K562 (cell line): ENCODE measurements at regions not wholly inside any gene's neighbourhood (a gene's known extent, or its start where the extent isn't known, plus 50 kb on each side); places are given as distances from the start of the nearest gene placed in this dataset.

Experiments used
- ATAC-seq: fragments of 200-7000 bp; cut with Tn5 transposase; 3 replicates; pipeline ENCODE4 v1.9.1; 2020; ENCODE audit warnings: moderate library complexity
- BruUV-seq: library from RNA; stranded (reverse); fragments of 400-500 nt; replicated peaks from 2 replicates; lab custom pipeline; 2021; lab: Mats Ljungman, UMichigan
- CTCF ChIA-PET: fragments of 300-600 bp; formaldehyde crosslinking; extraction: SDS; loops from one replicate; lab custom pipeline; 2021; ENCODE audit warnings: low intra/inter-chr PET ratio; lab: Yijun Ruan, JAX
- POLR2A ChIA-PET: fragments of 300-600, 350-650 bp; sonication (Branson Sonifier 250); formaldehyde crosslinking; extraction: SDS; loops from one replicate; lab custom pipeline; 2021; ENCODE audit warnings: antibody characterized with exemption, inconsistent platforms; lab: Yijun Ruan, JAX
- DNase-seq, 4 experiments: peaks; one replicate each; pipeline versions ENCODE4 v3.0.0 to v3.0.0-alpha.2; 2011 to 2018; ENCODE audit warnings: low spot score in 3 of 4, mixed read lengths in 3 of 4; ENCODE audit errors: extremely low read depth in 1 of 4
- FAIRE-seq: peaks from 2 replicates; lab custom pipeline; 2011; peaks lifted over from hg19 to GRCh38; lab: Jason Lieb, UNC
- H2AFZ ChIP-seq: 2 replicates; pipeline ENCODE4 v1.6.0; 2011; ENCODE audit warnings: low read depth, low read length, control low read depth, inconsistent platforms
- H3K27ac ChIP-seq: fragments of 200-600 bp; 3 replicates; pipeline ENCODE4 v1.8.0; 2011; ENCODE audit warnings: low read depth, mild to moderate bottlenecking, control low read depth, inconsistent platforms, low read length, moderate library complexity, mixed read lengths; ENCODE audit errors: extremely low read depth
- H3K27me3 ChIP-seq, 2 experiments: fragments of 300-600 bp in 1 of 2; 2 replicates in 1 of 2; 3 replicates in 1 of 2; pipeline versions ENCODE4 v1.6.0 to v1.8.0; 2011; ENCODE audit warnings: inconsistent platforms in 2 of 2, low read length in 2 of 2, mild to moderate bottlenecking in 1 of 2, mixed read lengths in 1 of 2, moderate library complexity in 1 of 2; ENCODE audit not compliant: control insufficient read depth in 2 of 2, insufficient read depth in 2 of 2
- H3K36me3 ChIP-seq: fragments of 300-600 bp; 3 replicates; pipeline ENCODE4 v1.8.0; 2011; ENCODE audit warnings: mild to moderate bottlenecking, low read length, inconsistent platforms; ENCODE audit not compliant: control insufficient read depth, insufficient read depth
- H3K4me1 ChIP-seq, 2 experiments: fragments of 200-600 bp in 1 of 2; replicated peaks in 1 of 2; 2 replicates in 1 of 2; 3 replicates in 1 of 2; pipeline versions ENCODE4 v1.5.1 to v1.8.0; 2011; ENCODE audit warnings: inconsistent platforms in 2 of 2, low read length in 2 of 2, mild to moderate bottlenecking in 1 of 2, mixed read lengths in 1 of 2, moderate library complexity in 1 of 2; ENCODE audit not compliant: control insufficient read depth in 2 of 2, insufficient read depth in 2 of 2
- H3K4me2 ChIP-seq: 2 replicates; pipeline ENCODE4 v1.6.1; 2011; ENCODE audit warnings: low read length, control low read depth, inconsistent platforms, mixed read lengths; ENCODE audit not compliant: insufficient read depth
- H3K4me3 ChIP-seq: fragments of 200-600 bp; sonication (generic), shearing (Covaris generic); 2 replicates; pipeline ENCODE4 v1.5.1; 2016; ENCODE audit warnings: control low read depth, inconsistent platforms
- H3K79me2 ChIP-seq: fragments of 200-600 bp; 3 replicates; pipeline ENCODE4 v1.8.0; 2011; ENCODE audit warnings: low read length, inconsistent platforms; ENCODE audit not compliant: control insufficient read depth, insufficient read depth
- H3K9ac ChIP-seq, 2 experiments: 2 replicates each; pipeline versions ENCODE4 v1.6.0 to v1.6.1; 2011; ENCODE audit warnings: low read depth in 2 of 2, low read length in 2 of 2, control low read depth in 1 of 2, inconsistent platforms in 1 of 2, mild to moderate bottlenecking in 1 of 2, mixed read lengths in 1 of 2; ENCODE audit not compliant: insufficient read depth in 1 of 2
- H3K9me1 ChIP-seq: one replicate; pipeline ENCODE4 v1.6.0; 2011; ENCODE audit warnings: inconsistent platforms, mild to moderate bottlenecking, low read length, moderate library complexity; ENCODE audit not compliant: control insufficient read depth, insufficient read depth
- H3K9me3 ChIP-seq: replicated peaks from 2 replicates; pipeline ENCODE4 v1.5.1; 2011; ENCODE audit warnings: low read depth, low read length, inconsistent platforms; ENCODE audit not compliant: control insufficient read depth, insufficient read depth
- H4K20me1 ChIP-seq: replicated peaks from 2 replicates; pipeline ENCODE4 v1.6.1; 2011; ENCODE audit warnings: low read length, inconsistent platforms, mixed read lengths; ENCODE audit not compliant: control insufficient read depth, insufficient read depth
- BRD9 ChIP-seq: fragments of 450-650 bp; IDR thresholded peaks from 2 replicates; pipeline ENCODE4 v1.6.1; 2018; ENCODE audit warnings: low read depth; ENCODE audit not compliant: partially characterized antibody
- CAMTA2 ChIP-seq: fragments of 250-450 bp; sonication (Bioruptor Pico); conservative IDR thresholded peaks from 2 replicates; pipeline ENCODE4 v1.5.1; 2022
- CBFA2T3 ChIP-seq: fragments of 450-650 bp; IDR thresholded peaks from 2 replicates; pipeline ENCODE4 v1.6.1; 2017
- CBX3 ChIP-seq, 2 experiments: IDR thresholded peaks; 1 replicate in 1 of 2; 2 replicates in 1 of 2; pipeline ENCODE4 v1.6.1; 2012; ENCODE audit warnings: inconsistent platforms in 2 of 2, low read length in 2 of 2, borderline replicate concordance in 1 of 2, control low read depth in 1 of 2
- CBX8 ChIP-seq: fragments of 200-600 bp; sonication (generic); IDR thresholded peaks from 2 replicates; pipeline ENCODE4 v1.6.1; 2012; ENCODE audit warnings: borderline replicate concordance, mixed run types, low read depth, mild to moderate bottlenecking, moderate library complexity, mixed read lengths, low read length, control low read depth, inconsistent platforms; ENCODE audit not compliant: poor library complexity, severe bottlenecking; ENCODE audit errors: extremely low read depth
- CCAR2 ChIP-seq: fragments of 200-400 bp; formaldehyde crosslinking; IDR thresholded peaks from 2 replicates; pipeline ENCODE4 v1.6.1; 2017; ENCODE audit warnings: mild to moderate bottlenecking, low read depth, low read length
- CHD2 ChIP-seq: IDR thresholded peaks from 2 replicates; pipeline ENCODE4 v1.6.1; 2011; ENCODE audit warnings: low read depth, low read length
- EWSR1 ChIP-seq: fragments of 450-650 bp; IDR thresholded peaks from 2 replicates; pipeline ENCODE4 v1.6.1; 2018; ENCODE audit warnings: borderline replicate concordance, mild to moderate bottlenecking, low read depth, moderate library complexity; ENCODE audit not compliant: partially characterized antibody
- HLTF ChIP-seq: fragments of 450-650 bp; IDR thresholded peaks from 2 replicates; pipeline ENCODE4 v1.6.1; 2016
- HNRNPK ChIP-seq: fragments of 200-400 bp; formaldehyde crosslinking; IDR thresholded peaks from one replicate; pipeline ENCODE4 v1.6.1; 2018; ENCODE audit warnings: mild to moderate bottlenecking, low read depth, low read length; ENCODE audit not compliant: poor library complexity, severe bottlenecking
- MCM2 ChIP-seq: fragments of 450-650 bp; IDR thresholded peaks from 2 replicates; pipeline ENCODE4 v1.6.1; 2017; ENCODE audit warnings: low read depth, mild to moderate bottlenecking
- NEUROD1 ChIP-seq: fragments of 150-350 bp; IDR thresholded peaks from 2 replicates; pipeline ENCODE4 v1.6.1; 2014; ENCODE audit warnings: borderline replicate concordance, low read length, low read depth; ENCODE audit not compliant: partially characterized antibody
- STAT5A ChIP-seq: IDR thresholded peaks from 2 replicates; pipeline ENCODE4 v1.6.1; 2012; ENCODE audit warnings: low read length, inconsistent platforms, borderline replicate concordance
- TEAD4 ChIP-seq, 2 experiments: sonication (generic) in 1 of 2; formaldehyde crosslinking in 1 of 2; IDR thresholded peaks; 2 replicates each; pipeline versions ENCODE4 v1.6.1 to v1.8.0; 2012 to 2022; ENCODE audit warnings: borderline replicate concordance in 1 of 2, inconsistent platforms in 1 of 2, low read length in 1 of 2, mild to moderate bottlenecking in 1 of 2, missing genetic modification reagents in 1 of 2
- ZNF146 ChIP-seq: IDR thresholded peaks from one replicate; pipeline ENCODE4 v1.6.1; 2018; ENCODE audit warnings: missing compliant biosample characterization; ENCODE audit not compliant: unreplicated experiment
- ZNF699 ChIP-seq: fragments of 250-450 bp; sonication (Bioruptor Pico); IDR thresholded peaks from 2 replicates; pipeline ENCODE4 v1.8.0; 2021; ENCODE audit warnings: mild to moderate bottlenecking, moderate library complexity; ENCODE audit not compliant: insufficient replicate concordance
- ZNF707 ChIP-seq: fragments of 250-450 bp; sonication (Bioruptor Pico); conservative IDR thresholded peaks from 2 replicates; pipeline ENCODE4 v1.8.0; 2022; ENCODE audit warnings: inconsistent platforms, mild to moderate bottlenecking, moderate library complexity
- WGBS: fragments of 100-300 bp; shearing (Covaris generic); methylation state at CpG from one replicate; pipeline ENCODE4 v1.1.6; 2016; ENCODE audit warnings: low coverage, mixed read lengths; ENCODE audit not compliant: insufficient coverage; ENCODE audit errors: missing lambda C conversion rate; 5-methylcytosine and 5-hydroxymethylcytosine counted together
- in situ Hi-C: fragments of 300-500 bp; cut with MboI; formaldehyde crosslinking; loops from 4 replicates; pipeline ENCODE4 v1.15.0; 2018; ENCODE audit warnings: inconsistent platforms, mixed read lengths
- intact Hi-C: fragments of 100-400 bp; cut with micrococcal nuclease; formaldehyde crosslinking; loops from 2 replicates; pipeline ENCODE4 v1.14.2; 2022
- TF ChIP-seq, protein P1 (sequence below): fragments of 250-450 bp; sonication (Bioruptor Pico); IDR thresholded peaks from 2 replicates; pipeline ENCODE4 v1.4.0; 2020; ENCODE audit warnings: mild to moderate bottlenecking, moderate library complexity

- TF ChIP-seq HLTF: no peak
- no peak for TF ChIP-seq CBX3 (IDR thresholded peaks at IDR 0.05; ENCODE audit: borderline replicate concordance in 1 of 2, low read length in 2 of 2)
- no peak for TF ChIP-seq MCM2
- TF ChIP-seq BRD9: no peak
- TF ChIP-seq HNRNPK: no peak
- no peak for TF ChIP-seq STAT5A
- TF ChIP-seq NEUROD1: no peak
- TF ChIP-seq ZNF699: no peak
- no peak for TF ChIP-seq TEAD4 (IDR thresholded peaks at IDR 0.05; ENCODE audit: low read length)
- no peak for TF ChIP-seq TEAD4 (CRISPR knock-in tag; IDR thresholded peaks at IDR 0.05; ENCODE audit: borderline replicate concordance)
- no peak for TF ChIP-seq CHD2
- TF ChIP-seq ZNF146 (CRISPR knock-in tag): no peak
Observed at GRCh38 chr18:34631093-34631966, 78.8 kb upstream of the DTNA start (continued).

DNA sequence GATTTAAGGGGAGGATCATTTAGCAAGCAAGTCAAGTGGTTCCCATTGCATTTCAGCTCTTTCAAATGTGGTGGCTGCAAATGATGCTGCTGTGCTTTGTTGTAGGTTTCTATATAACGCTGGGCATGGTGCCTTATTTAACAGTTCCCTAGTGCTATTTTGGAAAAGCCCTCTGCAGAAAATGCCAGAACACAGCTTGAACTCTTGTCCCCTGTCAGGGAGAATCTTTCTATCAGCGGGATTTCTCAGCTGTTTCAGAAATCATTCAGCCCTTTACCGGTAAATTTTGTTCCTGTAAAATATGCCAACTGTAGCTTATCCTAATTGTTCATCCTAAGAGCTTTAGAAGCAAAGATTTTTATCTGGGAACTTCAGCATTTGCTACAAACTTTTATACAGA, 77.8 kb upstream of the DTNA start:
- H3K9me3 ChIP-seq: no peaks in the 10 kb centered on the region; the same call in 1 of the 2 replicates
- H2AFZ ChIP-seq: no peak overlapping the region
- H3K4me2 ChIP-seq: no peak overlapping the region
- intact Hi-C loops: no loop called here
- no peaks in the 10 kb centered on the region for H3K79me2 ChIP-seq
- H3K9me1 ChIP-seq: no peaks in the 10 kb centered on the region
- no peaks in the 10 kb centered on the region for H3K27me3 ChIP-seq
- ChIA-PET CTCF (no interaction called here), POLR2A (interaction anchor here (0.6 kb wide), 1 partner anchor 931 kb away, joined by 3 read pairs; no protein-coding TSS in a partner anchor)
- in situ Hi-C loops: no loop called here
- H4K20me1 ChIP-seq: no peaks in the 10 kb centered on the region
- H3K4me1 ChIP-seq: no peaks in the 10 kb centered on the region
- no peak for DNase-seq
- ATAC-seq: no peak
- no peak overlapping the region for H3K9ac ChIP-seq
- H3K4me3 ChIP-seq: no peak overlapping the region
- H3K27ac ChIP-seq: no peak overlapping the region
- no peak for FAIRE-seq
- 0% methylated on average over 3 of the region's 3 CpGs for WGBS
- no peaks in the 10 kb centered on the region for H3K36me3 ChIP-seq
- no TSS peak for BruUV-seq
- TF ChIP-seq, protein P1, sequence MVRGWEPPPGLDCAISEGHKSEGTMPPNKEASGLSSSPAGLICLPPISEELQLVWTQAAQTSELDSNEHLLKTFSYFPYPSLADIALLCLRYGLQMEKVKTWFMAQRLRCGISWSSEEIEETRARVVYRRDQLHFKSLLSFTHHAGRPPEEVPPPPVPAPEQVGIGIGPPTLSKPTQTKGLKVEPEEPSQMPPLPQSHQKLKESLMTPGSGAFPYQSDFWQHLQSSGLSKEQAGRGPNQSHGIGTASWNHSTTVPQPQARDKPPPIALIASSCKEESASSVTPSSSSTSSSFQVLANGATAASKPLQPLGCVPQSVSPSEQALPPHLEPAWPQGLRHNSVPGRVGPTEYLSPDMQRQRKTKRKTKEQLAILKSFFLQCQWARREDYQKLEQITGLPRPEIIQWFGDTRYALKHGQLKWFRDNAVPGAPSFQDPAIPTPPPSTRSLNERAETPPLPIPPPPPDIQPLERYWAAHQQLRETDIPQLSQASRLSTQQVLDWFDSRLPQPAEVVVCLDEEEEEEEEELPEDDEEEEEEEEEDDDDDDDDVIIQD: no peak
- TF ChIP-seq CBX8: no peak
- no peak for TF ChIP-seq ZNF146 (CRISPR knock-in tag)
- TF ChIP-seq CAMTA2 (CRISPR knock-in tag): no peak
- TF ChIP-seq ZNF707 (CRISPR knock-in tag): no peak
- TF ChIP-seq CCAR2: no peak
- TF ChIP-seq CBFA2T3: no peak
- no peak for TF ChIP-seq EWSR1
